Stomach smooth muscle (tissue), 2 donors: ENCODE measurements at regions not wholly inside any gene's neighbourhood (a gene's known extent, or its start where the extent isn't known, plus 50 kb on each side); places are given as distances from the start of the nearest gene placed in this dataset.

Experiments used
- H3K27ac ChIP-seq: one replicate; pipeline ENCODE4 v1.7.0; 2013; ENCODE audit warnings: mild to moderate bottlenecking, low read length, inconsistent platforms
- H3K27me3 ChIP-seq, 2 donors: one replicate each; pipeline ENCODE4 v1.7.0; 2013; ENCODE audit warnings: low read length in 2 of 2; ENCODE audit not compliant: insufficient read depth in 2 of 2, control insufficient read depth in 1 of 2
- H3K36me3 ChIP-seq, 2 donors: one replicate each; pipeline ENCODE4 v1.7.0; 2013; ENCODE audit warnings: low read length in 2 of 2; ENCODE audit not compliant: control insufficient read depth in 2 of 2, insufficient read depth in 2 of 2
- H3K4me1 ChIP-seq: one replicate; pipeline ENCODE4 v1.7.0; 2013; ENCODE audit warnings: low read length; ENCODE audit not compliant: control insufficient read depth, insufficient read depth
- H3K4me3 ChIP-seq, 2 donors: one replicate each; pipeline ENCODE4 v1.7.0; 2013; ENCODE audit warnings: low read length in 2 of 2
- H3K9ac ChIP-seq, 2 donors: one replicate each; pipeline ENCODE4 v1.7.0; 2013; ENCODE audit warnings: low read length in 2 of 2, mild to moderate bottlenecking in 1 of 2
- H3K9me3 ChIP-seq, 2 donors: one replicate each; pipeline ENCODE4 v1.7.0; 2013; ENCODE audit warnings: low read length in 2 of 2; ENCODE audit not compliant: control insufficient read depth in 2 of 2
- donor health status: healthy.
- donor health status: Pancreatic carcinoma.

DNA sequence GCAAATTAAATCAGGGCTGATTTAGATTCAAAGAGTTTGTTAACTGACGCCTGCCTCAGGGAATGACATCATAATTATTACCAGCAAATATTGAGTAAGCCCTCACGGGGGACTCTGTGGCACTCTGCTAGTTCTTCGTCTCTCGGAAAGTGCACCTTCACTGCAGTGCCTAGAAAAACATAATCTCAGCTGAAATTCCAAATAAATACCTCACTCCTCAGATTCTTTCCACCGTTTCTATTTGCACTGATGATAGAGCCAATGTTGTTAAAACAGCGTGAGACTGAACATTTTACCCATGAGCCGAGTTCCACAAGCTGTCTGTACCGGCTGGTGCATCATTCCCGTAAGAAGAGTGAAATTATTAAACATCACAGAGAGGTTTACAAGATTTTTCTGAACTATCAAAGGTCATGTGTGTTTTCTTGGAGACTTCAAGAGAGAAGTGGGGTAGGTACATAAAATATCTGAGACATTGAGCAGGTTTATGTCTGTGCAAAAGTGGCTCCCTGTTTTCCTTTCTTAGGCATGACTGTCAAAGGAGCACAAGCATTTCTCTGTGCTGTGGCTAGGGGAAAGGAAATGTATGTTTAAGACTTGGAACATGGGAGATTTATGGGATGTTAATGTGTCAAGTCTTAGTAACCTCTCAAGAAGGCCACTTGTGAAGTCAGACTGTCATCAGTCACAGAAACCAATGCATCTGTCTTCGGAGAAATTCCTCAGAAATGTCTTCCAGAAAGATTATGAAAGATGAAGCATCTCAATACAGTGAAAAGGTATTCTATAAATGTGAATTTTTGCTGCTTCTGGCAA, 119.6 kb downstream of the CBLL2 start:
- H3K27ac ChIP-seq, result no peak overlapping the region
- H3K27me3 ChIP-seq, result no peaks in the 10 kb centered on the region

DNA sequence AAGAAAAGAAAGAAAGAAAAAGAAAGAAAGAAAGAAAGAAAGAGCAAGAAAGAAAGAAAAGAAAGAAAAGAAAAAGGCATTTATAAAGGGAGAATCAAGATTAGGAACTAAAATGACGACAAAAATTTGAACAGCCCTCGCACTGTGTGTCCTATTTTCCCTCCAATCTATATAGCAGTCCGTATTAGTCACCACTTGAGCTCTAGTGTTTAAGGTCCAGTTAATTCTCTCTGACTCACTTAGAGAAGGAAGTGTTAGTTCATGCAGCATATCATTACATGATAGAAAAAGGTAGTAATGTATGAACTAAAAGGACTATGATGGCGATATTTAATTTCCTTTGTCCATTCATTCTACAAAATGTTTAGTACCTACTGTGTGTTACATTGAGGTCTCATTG, 122.7 kb downstream of the CBLL2 start:
- H3K27me3 ChIP-seq, result no peaks in the 10 kb centered on the region
- H3K4me1 ChIP-seq, result no peaks in the 10 kb centered on the region
- no peak overlapping the region for H3K4me3 ChIP-seq
- no peak overlapping the region for H3K9ac ChIP-seq
- H3K9me3 ChIP-seq, result no peaks in the 10 kb centered on the region
- no peaks in the 10 kb centered on the region for H3K36me3 ChIP-seq
- H3K27ac ChIP-seq, result no peak overlapping the region

More for the DNA sequence above, 119.6 kb downstream of the CBLL2 start:
- Histone ChIP-seq H3K4me3 (peak overlapping the region in 1 of 2 donors; percentile 19), H3K4me1 (no peaks in the 10 kb centered on the region), H3K9me3 (peaks cover 0 to 2% of the 10 kb centered on the region in 2 donors), H3K9ac (peak overlapping the region in 1 of 2 donors; percentile 42), H3K36me3 (no peaks in the 10 kb centered on the region)

DNA sequence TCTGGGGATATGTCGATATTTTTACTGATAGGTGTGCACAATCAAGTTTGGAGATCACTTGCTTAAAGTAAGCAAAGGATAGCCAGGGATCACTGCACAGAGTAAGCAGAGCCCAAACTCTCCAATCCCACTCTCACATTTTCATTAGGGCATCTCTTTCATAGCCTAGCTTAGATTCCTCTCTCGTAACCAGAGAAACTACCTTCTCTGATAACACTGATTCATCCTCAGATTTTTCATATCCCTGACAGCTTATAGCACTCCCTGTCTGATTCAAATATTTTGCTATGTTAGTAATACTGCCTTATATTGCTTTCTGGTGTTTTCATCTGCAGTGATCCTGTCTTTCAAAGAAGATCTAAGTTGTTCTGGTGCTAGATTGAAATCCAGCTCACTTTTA, 123.7 kb downstream of the CBLL2 start:
- no peak overlapping the region for H3K9ac ChIP-seq
- no peaks in the 10 kb centered on the region for H3K27me3 ChIP-seq
- no peak overlapping the region for H3K4me3 ChIP-seq
- no peaks in the 10 kb centered on the region for H3K4me1 ChIP-seq
- H3K9me3 ChIP-seq, result no peaks in the 10 kb centered on the region
- H3K27ac ChIP-seq, result no peak overlapping the region
- H3K36me3 ChIP-seq, result no peaks in the 10 kb centered on the region

DNA sequence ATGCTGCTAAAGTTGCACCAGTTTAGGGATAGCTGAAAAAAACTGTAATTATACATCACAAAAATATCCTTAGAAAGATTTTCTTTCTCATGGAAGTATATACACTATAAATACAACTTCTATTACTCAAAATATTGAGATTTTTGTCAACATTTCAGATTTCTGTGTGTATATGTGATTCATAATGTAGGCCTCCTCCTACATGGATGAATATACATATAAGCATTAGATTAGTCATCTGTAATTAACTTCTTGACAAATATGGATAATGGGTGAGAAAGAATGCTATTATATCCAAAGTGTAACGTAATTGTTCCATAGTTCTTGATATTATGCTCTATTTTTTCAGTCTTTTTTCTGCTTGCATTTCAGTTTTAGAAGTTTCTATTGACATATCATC, 124.9 kb downstream of the CBLL2 start:
- H3K9ac ChIP-seq, result no peak overlapping the region
- no peak overlapping the region for H3K27ac ChIP-seq
- no peaks in the 10 kb centered on the region for H3K27me3 ChIP-seq
- H3K36me3 ChIP-seq, result no peaks in the 10 kb centered on the region
- no peak overlapping the region for H3K4me3 ChIP-seq
- H3K9me3 ChIP-seq, result no peaks in the 10 kb centered on the region
- no peaks in the 10 kb centered on the region for H3K4me1 ChIP-seq

DNA sequence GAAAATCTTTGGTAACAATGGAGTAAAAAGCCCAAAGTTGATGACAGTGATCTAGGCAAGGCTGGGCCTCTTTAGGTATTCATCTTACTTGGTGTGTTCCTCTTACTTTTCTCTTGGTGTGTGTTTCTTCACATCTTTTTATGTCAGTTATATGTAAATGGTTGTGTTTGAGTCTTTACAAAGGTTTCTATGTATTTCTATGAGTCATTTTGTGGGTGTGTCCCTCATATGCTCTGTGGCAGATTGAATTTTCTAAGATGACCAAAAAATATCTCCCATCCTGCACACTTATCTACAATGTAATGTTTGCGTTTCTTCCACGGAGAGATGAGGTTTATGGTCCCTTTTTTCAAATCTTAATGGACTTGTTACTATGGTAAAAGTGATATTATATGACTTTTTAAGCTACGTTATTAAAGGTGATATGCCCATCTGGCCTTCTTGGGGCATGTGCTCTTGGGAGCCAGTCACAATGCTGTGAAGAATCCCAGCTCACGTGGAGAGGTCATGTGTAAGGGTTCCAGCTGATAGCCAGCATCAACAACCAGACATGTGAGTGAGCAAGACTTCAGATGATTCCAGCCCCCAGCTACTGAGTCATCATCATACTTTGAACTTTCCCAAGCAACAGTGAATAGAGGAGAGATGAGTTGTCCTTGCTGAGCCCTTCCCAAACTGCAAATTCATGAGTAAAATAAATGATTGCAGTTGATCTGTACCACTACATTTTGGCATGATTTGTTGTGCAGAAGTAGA, 126.9 kb downstream of the CBLL2 start:
- Histone ChIP-seq H3K27me3 (no peaks in the 10 kb centered on the region), H3K36me3 (no peaks in the 10 kb centered on the region), H3K4me3 (no peak overlapping the region), H3K4me1 (no peaks in the 10 kb centered on the region), H3K9me3 (no peaks in the 10 kb centered on the region), H3K27ac (no peak overlapping the region), H3K9ac (no peak overlapping the region)

DNA sequence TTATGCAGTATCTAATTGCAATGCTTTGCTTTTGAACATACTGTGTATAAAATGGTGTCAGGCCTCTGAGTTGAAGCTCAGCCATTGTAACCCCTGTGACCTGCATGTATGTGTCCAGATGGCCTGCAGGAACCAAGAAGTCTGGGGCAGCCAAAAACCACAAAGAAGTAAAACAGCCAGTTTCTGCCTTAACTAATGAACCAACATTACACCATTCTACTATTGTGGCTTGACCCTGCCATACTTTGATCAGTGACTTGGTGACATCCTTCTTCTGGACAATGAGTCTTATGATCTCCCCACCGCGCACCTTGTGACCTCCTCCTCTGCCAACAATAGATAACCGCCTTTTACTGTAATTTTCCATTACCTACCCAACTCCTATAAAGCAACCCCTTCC, 131.6 kb downstream of the CBLL2 start:
- Histone ChIP-seq H3K36me3 (no peaks in the 10 kb centered on the region), H3K9me3 (no peaks in the 10 kb centered on the region), H3K27me3 (no peaks in the 10 kb centered on the region), H3K27ac (no peak overlapping the region), H3K9ac (no peak overlapping the region), H3K4me1 (no peaks in the 10 kb centered on the region), H3K4me3 (no peak overlapping the region)

DNA sequence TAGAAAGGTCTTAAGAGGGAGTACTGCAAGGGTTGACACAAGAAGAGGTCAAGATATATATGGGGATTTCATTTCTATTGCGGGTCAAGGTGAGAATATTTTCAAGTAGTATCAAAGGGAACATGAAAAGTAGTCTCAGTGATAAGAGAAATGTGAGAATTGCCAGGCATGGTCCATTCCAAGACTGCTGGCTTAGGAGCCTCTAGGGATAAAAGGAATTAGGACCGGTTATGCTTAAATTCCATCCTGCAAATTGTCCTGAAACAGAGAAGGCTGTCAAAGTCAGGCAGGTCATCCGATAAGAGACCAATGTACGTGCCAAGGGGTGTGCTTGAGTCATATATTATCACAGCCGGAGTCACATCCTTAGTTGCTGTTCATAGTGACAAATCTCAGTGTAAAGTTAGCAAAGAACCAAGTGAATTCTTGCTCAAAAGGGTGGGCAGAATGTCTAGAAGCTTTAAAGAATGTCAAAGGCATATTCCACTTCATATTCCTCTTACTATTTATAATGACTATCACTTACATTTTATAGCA, 133.6 kb downstream of the CBLL2 start:
- Histone ChIP-seq H3K27ac (no peak overlapping the region), H3K9ac (no peak overlapping the region), H3K27me3 (no peaks in the 10 kb centered on the region), H3K9me3 (no peaks in the 10 kb centered on the region), H3K4me3 (no peak overlapping the region), H3K36me3 (no peaks in the 10 kb centered on the region), H3K4me1 (no peaks in the 10 kb centered on the region)

DNA sequence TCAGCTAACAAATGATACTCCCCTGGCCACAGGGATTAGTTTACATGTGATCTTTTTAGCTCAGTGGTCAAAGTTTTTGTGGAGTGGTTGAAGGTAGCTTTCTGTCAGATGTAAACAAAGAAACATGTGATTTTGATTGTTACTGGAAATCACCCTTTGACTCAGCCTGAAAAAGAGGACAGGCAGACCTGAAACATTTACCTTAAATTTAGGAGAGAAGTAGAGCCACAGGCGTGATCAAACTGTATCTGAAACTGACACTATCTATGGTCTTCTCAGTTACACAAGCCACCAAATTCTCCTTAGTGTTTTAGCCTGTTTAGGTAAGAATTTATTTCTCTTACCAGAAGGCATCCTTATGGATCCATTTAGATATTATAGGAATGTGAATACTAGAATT, 136.7 kb downstream of the CBLL2 start:
- Histone ChIP-seq H3K4me1 (no peaks in the 10 kb centered on the region), H3K27me3 (no peaks in the 10 kb centered on the region), H3K27ac (no peak overlapping the region), H3K4me3 (no peak overlapping the region), H3K9ac (no peak overlapping the region), H3K36me3 (no peaks in the 10 kb centered on the region), H3K9me3 (no peaks in the 10 kb centered on the region)

DNA sequence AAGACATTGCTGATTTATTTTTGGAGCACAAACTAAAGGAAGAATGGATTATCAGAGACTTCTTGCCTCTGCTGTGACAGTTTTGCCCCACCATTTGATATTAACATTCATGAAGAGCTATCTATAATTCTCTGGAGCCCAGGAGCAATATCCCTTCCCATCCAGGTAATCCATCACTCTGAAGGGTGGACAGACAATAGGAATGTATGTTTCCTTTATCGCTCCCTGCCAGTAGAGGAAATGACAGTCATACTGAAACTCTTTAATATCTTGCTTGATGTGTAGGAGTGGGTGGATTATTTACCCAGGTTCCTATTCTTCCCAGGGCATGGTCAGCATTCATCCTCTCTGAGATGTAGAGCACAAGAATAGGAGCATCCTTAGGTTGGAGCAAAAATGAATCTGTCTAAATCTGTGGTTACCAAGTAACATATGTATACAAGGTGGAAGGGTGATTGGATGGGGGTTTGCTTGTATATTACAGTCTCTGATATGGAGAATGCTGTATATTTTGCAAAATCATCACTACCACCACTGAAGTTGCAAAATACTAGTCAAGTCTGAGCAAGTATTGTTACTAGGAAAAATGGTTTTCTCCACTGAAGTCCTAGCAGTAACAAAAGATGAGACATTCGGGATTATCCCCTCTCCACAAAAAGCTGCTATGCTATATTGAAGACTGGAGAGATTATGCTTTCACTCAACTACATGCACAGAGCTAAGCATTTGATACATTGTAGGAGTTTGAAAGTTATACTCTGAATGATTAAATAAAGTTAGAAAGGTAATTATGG, 151.6 kb downstream of the CBLL2 start:
- Histone ChIP-seq H3K27ac (no peak overlapping the region), H3K4me1 (no peaks in the 10 kb centered on the region), H3K36me3 (no peaks in the 10 kb centered on the region), H3K4me3 (no peak overlapping the region), H3K9ac (no peak overlapping the region), H3K27me3 (peaks cover 0 to 2% of the 10 kb centered on the region in 2 donors), H3K9me3 (no peaks in the 10 kb centered on the region)

DNA sequence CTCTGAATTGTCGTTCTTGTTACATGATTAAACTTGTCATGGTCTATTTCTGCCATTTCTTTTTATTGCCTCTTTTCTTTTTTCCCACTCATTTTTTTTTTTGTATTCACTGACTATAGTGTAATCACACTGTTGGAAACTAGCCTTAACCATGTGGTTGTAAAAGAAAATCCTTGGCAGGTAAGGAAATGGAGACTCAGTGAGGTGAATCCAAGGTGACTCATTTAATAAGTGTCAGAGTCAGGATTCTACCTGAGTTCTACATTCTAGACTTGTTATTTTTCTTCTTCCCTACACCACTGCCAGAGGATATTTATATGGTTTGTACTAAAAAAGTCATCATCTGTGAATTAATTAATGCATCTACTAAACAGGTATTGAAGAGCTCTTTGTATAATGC, 152.2 kb downstream of the CBLL2 start:
- no peaks in the 10 kb centered on the region for H3K9me3 ChIP-seq
- H3K4me1 ChIP-seq, result no peaks in the 10 kb centered on the region
- peaks cover 0 to 2% of the 10 kb centered on the region in 2 donors for H3K27me3 ChIP-seq

More for the DNA sequence above, 152.2 kb downstream of the CBLL2 start:
- H3K36me3 ChIP-seq, result no peaks in the 10 kb centered on the region
- no peak overlapping the region for H3K9ac ChIP-seq
- no peak overlapping the region for H3K27ac ChIP-seq
- no peak overlapping the region for H3K4me3 ChIP-seq
